NB4 (cell line): ENCODE measurements at regions not wholly inside any gene's neighbourhood (a gene's known extent, or its start where the extent isn't known, plus 50 kb on each side); places are given as distances from the start of the nearest gene placed in this dataset.

ENCODE experiments used
- DNase-seq: peaks from one replicate; pipeline ENCODE4 v3.0.0; 2010; ENCODE audit warnings: low read depth
- H3K4me3 ChIP-seq: one replicate; pipeline ENCODE4 v1.5.1; 2011; ENCODE audit warnings: mild to moderate bottlenecking, low read depth, low read length, moderate library complexity
- CTCF ChIP-seq: IDR thresholded peaks from one replicate; pipeline ENCODE4 v1.5.1; 2012; ENCODE audit warnings: low read depth, low read length
- MAX ChIP-seq: IDR thresholded peaks from 2 replicates; pipeline ENCODE4 v1.6.1; 2011; ENCODE audit warnings: low read depth, low read length
- MYC ChIP-seq: IDR thresholded peaks from 2 replicates; pipeline ENCODE4 v1.6.1; 2011; ENCODE audit warnings: low read depth, low read length
- POLR2A ChIP-seq: IDR thresholded peaks from 2 replicates; pipeline ENCODE4 v1.6.1; 2011; ENCODE audit warnings: mild to moderate bottlenecking; ENCODE audit not compliant: insufficient read length; ENCODE audit errors: extremely low read depth

GRCh38 chr6:14743144-14743473, 502.8 kb upstream of the JARID2 start:
- DNase-seq: no peak
- no peak overlapping the region for H3K4me3 ChIP-seq
- no peak for TF ChIP-seq CTCF
- no peak for TF ChIP-seq MYC
- TF ChIP-seq POLR2A: no peak
- no peak for TF ChIP-seq MAX

GRCh38 chr6:14743474-14744211, 502.2 kb upstream of the JARID2 start:
- H3K4me3 ChIP-seq: no peak overlapping the region
- peak; percentile 95 for DNase-seq
- TF ChIP-seq MYC (peak; percentile 61; the same call in 1 of the 2 replicates), POLR2A (no peak), CTCF (no peak), MAX (peak; percentile 60)

- no peak overlapping the region for H3K4me3 ChIP-seq
- TF ChIP-seq CTCF: no peak
- no peak for TF ChIP-seq MAX
- no peak for TF ChIP-seq POLR2A
- no peak for TF ChIP-seq MYC
Measured at GRCh38 chr6:14744212-14744556, 501.7 kb upstream of the JARID2 start.

GRCh38 chr6:14746139-14746837, 499.6 kb upstream of the JARID2 start:
- no peak overlapping the region for H3K4me3 ChIP-seq
- no peak for DNase-seq
- no peak for TF ChIP-seq CTCF
- TF ChIP-seq POLR2A: no peak
- no peak for TF ChIP-seq MAX
- no peak for TF ChIP-seq MYC

More at GRCh38 chr6:14744212-14744556, 501.7 kb upstream of the JARID2 start:
- DNase-seq: no peak

- TF ChIP-seq MYC (no peak), CTCF (no peak)
- DNase-seq: no peak
- no peak overlapping the region for H3K4me3 ChIP-seq
Measured at GRCh38 chr6:14747881-14748520, 497.9 kb upstream of the JARID2 start.
